ENCODE measurements at regions not wholly inside any gene's neighbourhood (a gene's known extent, or its start where the extent isn't known, plus 50 kb on each side); places are given as distances from the start of the nearest gene placed in this dataset.

- no peak overlapping the region for H3K27ac ChIP-seq
- no peak for DNase-seq (ENCODE audit: low read depth, low spot score)
These were observed 56.6 kb upstream of the SCOC start for GRCh38 chr4:140316799-140317198.

GRCh38 chr4:140315970-140316369, 57.5 kb upstream of the SCOC start:
- DNase-seq (ENCODE audit: low read depth, low spot score), result no peak
- H3K27ac ChIP-seq, result no peak overlapping the region

GRCh38 chr4:140315438-140315837, 58.0 kb upstream of the SCOC start:
- DNase-seq (ENCODE audit: low read depth, low spot score), result no peak
- H3K27ac ChIP-seq, result no peak overlapping the region

- no peak overlapping the region for H3K27ac ChIP-seq
- no peak for DNase-seq (ENCODE audit: low read depth, low spot score)
These were observed 58.4 kb upstream of the SCOC start for GRCh38 chr4:140315019-140315418.

- no peak for DNase-seq (ENCODE audit: low read depth, low spot score)
- no peak overlapping the region for H3K27ac ChIP-seq
These were observed 61.3 kb upstream of the SCOC start for GRCh38 chr4:140312100-140312499.

GRCh38 chr4:140311257-140311835, 62.1 kb upstream of the SCOC start:
- H3K27ac ChIP-seq, result no peak overlapping the region
- DNase-seq (ENCODE audit: low read depth, low spot score), result no peak

GRCh38 chr4:140309124-140309870, 64.1 kb upstream of the SCOC start:
- DNase-seq (ENCODE audit: low read depth, low spot score), result no peak
- peak overlapping the region; percentile 64 for H3K27ac ChIP-seq

- DNase-seq (ENCODE audit: low read depth, low spot score), result peak; percentile 85
- H3K27ac ChIP-seq, result peak overlapping the region; percentile 64
These were observed 64.9 kb upstream of the SCOC start for GRCh38 chr4:140308366-140309123.

GRCh38 chr4:140305053-140305452, 68.4 kb upstream of the SCOC start:
- no peak for DNase-seq (ENCODE audit: low read depth, low spot score)

GRCh38 chr4:140304346-140304745, 69.1 kb upstream of the SCOC start:
- DNase-seq (ENCODE audit: low read depth, low spot score), result no peak
- no peak overlapping the region for H3K27ac ChIP-seq

More at GRCh38 chr4:140305053-140305452, 68.4 kb upstream of the SCOC start:
- H3K27ac ChIP-seq, result no peak overlapping the region

- H3K27ac ChIP-seq, result no peak overlapping the region
- no peak for DNase-seq (ENCODE audit: low read depth, low spot score)
These were observed 71.1 kb upstream of the SCOC start for GRCh38 chr4:140302151-140302859.

GRCh38 chr4:140300271-140300970, 73.0 kb upstream of the SCOC start:
- DNase-seq (ENCODE audit: low read depth, low spot score), result peak; percentile 73
- H3K27ac ChIP-seq, result peak overlapping the region; percentile 31

GRCh38 chr4:140298001-140298400, 75.4 kb upstream of the SCOC start:
- H3K27ac ChIP-seq, result no peak overlapping the region
- no peak for DNase-seq (ENCODE audit: low read depth, low spot score)

GRCh38 chr4:140297221-140297570, 76.2 kb upstream of the SCOC start:
- no peak for DNase-seq (ENCODE audit: low read depth, low spot score)
- peak overlapping the region; percentile 19 for H3K27ac ChIP-seq

- H3K27ac ChIP-seq, result peak overlapping the region; percentile 19
- no peak for DNase-seq (ENCODE audit: low read depth, low spot score)
These were observed 76.9 kb upstream of the SCOC start for GRCh38 chr4:140296335-140297220.

- no peak for DNase-seq (ENCODE audit: low read depth, low spot score)
- no peak overlapping the region for H3K27ac ChIP-seq
These were observed 79.5 kb upstream of the SCOC start for GRCh38 chr4:140293979-140294378.

- DNase-seq (ENCODE audit: low read depth, low spot score), result no peak
- H3K27ac ChIP-seq, result no peak overlapping the region
These were observed 82.2 kb upstream of the SCOC start for GRCh38 chr4:140291259-140291658.

- DNase-seq (ENCODE audit: low read depth, low spot score), result no peak
- H3K27ac ChIP-seq, result no peak overlapping the region
These were observed 84.0 kb upstream of the SCOC start for GRCh38 chr4:140289486-140289885.

GRCh38 chr4:140286456-140286855, 87.0 kb upstream of the SCOC start:
- no peak overlapping the region for H3K27ac ChIP-seq
- no peak for DNase-seq (ENCODE audit: low read depth, low spot score)
